ENCODE measurements at regions not wholly inside any gene's neighbourhood (a gene's known extent, or its start where the extent isn't known, plus 50 kb on each side); places are given as distances from the start of the nearest gene placed in this dataset.

DNA sequence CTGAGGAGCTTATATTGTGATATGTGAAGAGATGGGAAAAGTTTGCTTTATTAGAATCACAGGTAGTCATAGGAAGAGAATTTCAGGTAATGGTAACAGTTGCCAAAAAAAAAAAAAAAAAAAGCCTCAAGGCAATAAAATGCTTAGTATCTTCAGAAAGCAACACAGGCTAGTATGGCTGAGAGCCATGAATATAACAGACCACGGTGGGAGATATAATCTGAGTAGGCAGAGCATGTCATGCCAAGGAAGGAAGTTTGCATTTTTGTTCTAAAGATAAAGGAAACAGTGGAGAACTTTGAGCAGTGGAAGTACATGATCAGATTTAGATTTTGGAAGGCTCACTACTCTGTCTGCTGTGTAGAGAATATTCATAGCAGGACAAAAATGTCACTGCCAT lies 211.4 kb downstream of the ETS1 start:
- H3K9ac ChIP-seq (replicated peaks; ENCODE audit: extremely low read depth, insufficient read depth, low read length) = no peak overlapping the region
- no peaks in the 10 kb centered on the region for H3K79me2 ChIP-seq (ENCODE audit: control insufficient read depth, insufficient read depth, low read length)
- H3K9me3 ChIP-seq (replicated peaks; ENCODE audit: control insufficient read depth, insufficient read depth, low read length) = no peaks in the 10 kb centered on the region
- H3K4me2 ChIP-seq (ENCODE audit: insufficient read depth, low read length) = peak overlapping the region; percentile 21
- H4K20me1 ChIP-seq (replicated peaks; ENCODE audit: control insufficient read depth, extremely low read depth, insufficient read depth, low read length) = no peaks in the 10 kb centered on the region
- peak; percentile 78 for TF ChIP-seq GATA2 (IDR thresholded peaks at IDR 0.05; ENCODE audit: insufficient read depth, insufficient read length, low read depth, low read length)
- TF ChIP-seq POLR2AphosphoS5 (IDR thresholded peaks at IDR 0.05; ENCODE audit: insufficient read depth, low read depth, low read length) = no peak
- no TSS peak for BruUV-seq (replicated peaks)
- no peaks in the 10 kb centered on the region for H3K36me3 ChIP-seq (ENCODE audit: control insufficient read depth in 2 of 2, extremely low read depth in 1 of 2, insufficient read depth in 2 of 2, low read length in 2 of 2)
- H3K27ac ChIP-seq (ENCODE audit: insufficient read depth, low read depth, low read length) = no peak overlapping the region
- ChIA-PET CTCF (interaction anchor here (0.9 to 2.1 kb wide), 5 partner anchors 9 to 254 kb away, joined by 3 to 7 read pairs (median 3); no protein-coding TSS in a partner anchor), POLR2A (no interaction called here)
- peak; percentile 60 for FAIRE-seq
- intact Hi-C loops (cut with micrococcal nuclease) = loop anchor here (1.0 kb wide), 1 partner anchor 33 kb away; no protein-coding TSS in a partner anchor
- H3K27me3 ChIP-seq (ENCODE audit: control insufficient read depth in 2 of 2, insufficient read depth in 2 of 2, low read length in 2 of 2) = no peaks in the 10 kb centered on the region
- H2AFZ ChIP-seq (ENCODE audit: low read depth, low read length) = no peak overlapping the region
- H3K4me3 ChIP-seq (replicated peaks in 1 of 3; ENCODE audit: insufficient read depth in 1 of 3, low read depth in 1 of 3, low read length in 3 of 3) = no peak overlapping the region
- DNase-seq (ENCODE audit: low read depth, low spot score) = peak; percentile 49
- peaks cover 7% of the 10 kb centered on the region for H3K4me1 ChIP-seq (ENCODE audit: control insufficient read depth, extremely low read depth, insufficient read depth, low read length)
- no peaks in the 10 kb centered on the region for H3K9me1 ChIP-seq (replicated peaks; ENCODE audit: control insufficient read depth, extremely low read depth, insufficient read depth, low read length)
- dilution Hi-C loops (cut with MboI; ENCODE audit: extremely low pct_ligation_motif_present, low sequenced_read_pairs) = no loop called here

DNA sequence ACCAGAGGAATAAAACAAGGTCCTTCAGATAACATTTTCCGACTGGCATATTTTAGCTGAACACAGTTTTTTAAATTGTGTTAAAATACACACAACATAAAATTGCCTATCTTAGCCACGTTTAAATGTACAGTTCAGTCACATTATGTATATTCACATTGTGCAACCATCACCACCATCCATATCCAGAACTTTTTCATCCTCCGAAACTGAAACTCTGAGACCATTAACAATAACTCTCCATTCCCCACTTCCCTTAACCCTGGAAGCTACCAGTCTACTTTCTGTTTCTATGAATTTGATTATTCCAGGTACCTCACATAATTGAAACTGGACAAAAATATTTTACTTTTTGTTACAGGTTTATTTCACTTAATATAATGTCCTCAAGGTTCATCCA lies 213.3 kb downstream of the ETS1 start:
- dilution Hi-C loops (cut with MboI; ENCODE audit: extremely low pct_ligation_motif_present, low sequenced_read_pairs) = no loop called here
- CTCF ChIA-PET = interaction anchor here (1.3 kb wide), 2 partner anchors 8 to 11 kb away, joined by 3 to 8 read pairs; no protein-coding TSS in a partner anchor
- no TSS peak for BruUV-seq (replicated peaks)

More for the DNA sequence above, 213.3 kb downstream of the ETS1 start:
- TF ChIP-seq, protein P1, sequence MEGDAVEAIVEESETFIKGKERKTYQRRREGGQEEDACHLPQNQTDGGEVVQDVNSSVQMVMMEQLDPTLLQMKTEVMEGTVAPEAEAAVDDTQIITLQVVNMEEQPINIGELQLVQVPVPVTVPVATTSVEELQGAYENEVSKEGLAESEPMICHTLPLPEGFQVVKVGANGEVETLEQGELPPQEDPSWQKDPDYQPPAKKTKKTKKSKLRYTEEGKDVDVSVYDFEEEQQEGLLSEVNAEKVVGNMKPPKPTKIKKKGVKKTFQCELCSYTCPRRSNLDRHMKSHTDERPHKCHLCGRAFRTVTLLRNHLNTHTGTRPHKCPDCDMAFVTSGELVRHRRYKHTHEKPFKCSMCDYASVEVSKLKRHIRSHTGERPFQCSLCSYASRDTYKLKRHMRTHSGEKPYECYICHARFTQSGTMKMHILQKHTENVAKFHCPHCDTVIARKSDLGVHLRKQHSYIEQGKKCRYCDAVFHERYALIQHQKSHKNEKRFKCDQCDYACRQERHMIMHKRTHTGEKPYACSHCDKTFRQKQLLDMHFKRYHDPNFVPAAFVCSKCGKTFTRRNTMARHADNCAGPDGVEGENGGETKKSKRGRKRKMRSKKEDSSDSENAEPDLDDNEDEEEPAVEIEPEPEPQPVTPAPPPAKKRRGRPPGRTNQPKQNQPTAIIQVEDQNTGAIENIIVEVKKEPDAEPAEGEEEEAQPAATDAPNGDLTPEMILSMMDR (IDR thresholded peaks at IDR 0.05; ENCODE audit: extremely low read depth in 1 of 2, insufficient read depth in 1 of 2, low read depth in 1 of 2, low read length in 2 of 2) = no peak
- Histone ChIP-seq H3K4me3 (replicated peaks in 1 of 3; ENCODE audit: insufficient read depth in 1 of 3, low read depth in 1 of 3, low read length in 3 of 3) (no peak overlapping the region), H3K9me1 (replicated peaks; ENCODE audit: control insufficient read depth, extremely low read depth, insufficient read depth, low read length) (no peaks in the 10 kb centered on the region), H3K4me1 (ENCODE audit: control insufficient read depth, extremely low read depth, insufficient read depth, low read length) (peaks cover 7% of the 10 kb centered on the region), H3K79me2 (ENCODE audit: control insufficient read depth, insufficient read depth, low read length) (no peaks in the 10 kb centered on the region), H3K27me3 (ENCODE audit: control insufficient read depth in 2 of 2, insufficient read depth in 2 of 2, low read length in 2 of 2) (no peaks in the 10 kb centered on the region), H3K27ac (ENCODE audit: insufficient read depth, low read depth, low read length) (no peak overlapping the region), H3K9me3 (replicated peaks; ENCODE audit: control insufficient read depth, insufficient read depth, low read length) (no peaks in the 10 kb centered on the region), H3K9ac (replicated peaks; ENCODE audit: extremely low read depth, insufficient read depth, low read length) (no peak overlapping the region), H3K36me3 (ENCODE audit: control insufficient read depth in 2 of 2, extremely low read depth in 1 of 2, insufficient read depth in 2 of 2, low read length in 2 of 2) (no peaks in the 10 kb centered on the region), H2AFZ (ENCODE audit: low read depth, low read length) (no peak overlapping the region), H4K20me1 (replicated peaks; ENCODE audit: control insufficient read depth, extremely low read depth, insufficient read depth, low read length) (no peaks in the 10 kb centered on the region), H3K4me2 (ENCODE audit: insufficient read depth, low read length) (no peak overlapping the region)
- DNase-seq (ENCODE audit: low read depth, low spot score) = no peak
- FAIRE-seq = no peak
- intact Hi-C loops (cut with micrococcal nuclease) = no loop called here
- POLR2A ChIA-PET = no interaction called here

Measured in endothelial cell of umbilical vein (primary cell).